Muscle of arm (tissue), 1 donor: ENCODE measurements at regions not wholly inside any gene's neighbourhood (a gene's known extent, or its start where the extent isn't known, plus 50 kb on each side); places are given as distances from the start of the nearest gene placed in this dataset.
"Not testable (repeated sequence)": the region's sequence is repeated elsewhere in the genome, so short reads cannot be mapped to it uniquely, and the experiment has no call there.

Source experiments
- DNase-seq: peaks from one replicate; pipeline ENCODE4 v3.0.0-alpha.2; 2013

DNA sequence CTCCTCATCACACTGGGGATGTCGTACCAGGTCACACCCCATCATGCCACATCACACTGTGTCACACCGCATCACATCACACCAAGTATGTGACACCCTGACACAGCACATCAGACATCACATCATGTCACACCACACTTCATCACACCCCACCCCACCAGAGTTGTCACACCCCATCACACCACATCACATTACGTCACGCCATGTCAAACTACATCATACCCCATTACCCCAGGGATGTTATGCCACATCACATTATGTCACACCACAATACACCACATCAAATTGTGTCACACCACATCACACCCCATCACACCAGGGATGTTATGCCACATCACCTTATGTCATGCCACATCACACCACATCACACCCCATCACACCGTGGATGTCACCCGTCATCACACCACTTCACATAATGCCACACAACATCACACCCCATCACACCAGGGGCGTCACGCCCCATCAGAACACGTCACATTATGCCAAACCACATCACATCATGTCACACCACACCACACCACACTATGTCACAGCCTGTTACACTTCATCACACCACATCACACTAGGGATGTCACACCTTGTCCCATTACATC lies 133.6 kb downstream of the TMEM121 start:
- DNase-seq, result no peak

DNA sequence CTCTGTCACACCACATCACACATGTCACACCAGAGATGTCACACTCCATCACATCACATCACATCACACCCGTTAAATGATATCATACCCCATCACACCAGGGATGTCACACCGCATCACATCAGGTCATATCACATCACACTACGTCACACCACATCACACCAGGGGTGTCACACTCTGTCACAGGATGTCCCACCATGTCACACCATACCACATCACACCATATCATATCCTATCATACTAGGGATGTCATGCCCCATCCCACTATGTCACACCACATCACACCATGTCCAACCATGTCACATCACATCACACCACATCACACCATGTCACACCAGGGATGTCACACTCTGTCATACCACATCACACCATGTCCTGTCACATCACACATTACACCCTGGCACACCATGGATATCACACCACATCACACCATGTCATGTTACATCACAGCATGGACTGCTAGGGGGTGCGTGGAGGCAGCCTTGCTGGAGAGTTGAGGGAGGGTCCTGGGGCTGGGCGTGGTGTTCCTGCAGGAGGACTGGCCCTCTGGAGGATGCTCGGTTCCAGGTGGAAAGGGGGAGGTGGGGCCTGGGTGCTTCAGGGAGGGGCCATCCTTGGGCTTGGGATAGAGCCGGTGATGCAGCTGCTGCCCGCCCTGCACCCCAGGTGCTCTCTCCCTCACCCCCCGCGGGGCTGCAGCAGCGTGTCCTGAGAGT lies 134.6 kb downstream of the TMEM121 start:
- no peak for DNase-seq

DNA sequence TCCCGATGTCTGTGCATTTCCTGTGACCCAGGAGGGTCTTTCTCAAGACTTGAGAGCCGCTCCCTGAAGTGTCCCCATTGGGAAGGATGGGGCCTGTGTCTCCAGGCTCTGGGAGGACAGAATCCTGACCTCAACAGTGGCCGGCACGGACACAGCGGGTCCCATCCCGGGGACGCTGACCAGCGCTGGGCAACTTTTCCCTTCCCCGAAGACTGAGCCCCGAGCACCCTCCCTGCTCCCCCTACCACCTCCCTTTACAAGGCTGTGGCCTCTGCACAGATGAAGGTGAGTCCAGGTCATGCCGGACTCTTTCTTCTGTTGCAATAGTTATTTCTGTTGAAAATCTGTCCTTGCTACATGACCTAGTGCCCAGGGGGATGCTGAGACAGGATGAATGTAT lies 135.7 kb downstream of the TMEM121 start:
- not testable (repeated sequence) for DNase-seq

GRCh38 chr14:105662592-105662991 lies 136.2 kb downstream of the TMEM121 start:
- not testable (repeated sequence) for DNase-seq

DNA sequence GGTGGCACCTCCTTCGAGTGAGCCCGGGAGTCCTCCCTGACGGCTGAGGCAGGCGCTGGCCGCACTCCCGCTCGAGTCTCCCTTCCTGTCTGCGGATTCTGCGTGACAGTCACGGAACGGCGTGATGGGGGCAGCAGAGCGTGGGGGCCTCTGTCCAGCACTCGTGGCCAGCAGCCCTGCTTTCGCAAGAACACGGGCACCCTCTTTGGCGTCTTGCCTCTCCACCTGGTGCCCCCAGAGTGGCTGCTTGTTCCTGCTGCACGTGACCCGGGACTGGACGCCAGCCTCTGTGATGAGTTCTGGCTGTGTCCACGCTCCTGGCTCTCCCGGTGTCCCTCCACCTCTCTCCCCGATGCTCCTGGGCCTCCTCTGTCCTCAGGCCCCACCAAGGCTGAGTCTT lies 136.9 kb downstream of the TMEM121 start:
- DNase-seq, result not testable (repeated sequence)

DNA sequence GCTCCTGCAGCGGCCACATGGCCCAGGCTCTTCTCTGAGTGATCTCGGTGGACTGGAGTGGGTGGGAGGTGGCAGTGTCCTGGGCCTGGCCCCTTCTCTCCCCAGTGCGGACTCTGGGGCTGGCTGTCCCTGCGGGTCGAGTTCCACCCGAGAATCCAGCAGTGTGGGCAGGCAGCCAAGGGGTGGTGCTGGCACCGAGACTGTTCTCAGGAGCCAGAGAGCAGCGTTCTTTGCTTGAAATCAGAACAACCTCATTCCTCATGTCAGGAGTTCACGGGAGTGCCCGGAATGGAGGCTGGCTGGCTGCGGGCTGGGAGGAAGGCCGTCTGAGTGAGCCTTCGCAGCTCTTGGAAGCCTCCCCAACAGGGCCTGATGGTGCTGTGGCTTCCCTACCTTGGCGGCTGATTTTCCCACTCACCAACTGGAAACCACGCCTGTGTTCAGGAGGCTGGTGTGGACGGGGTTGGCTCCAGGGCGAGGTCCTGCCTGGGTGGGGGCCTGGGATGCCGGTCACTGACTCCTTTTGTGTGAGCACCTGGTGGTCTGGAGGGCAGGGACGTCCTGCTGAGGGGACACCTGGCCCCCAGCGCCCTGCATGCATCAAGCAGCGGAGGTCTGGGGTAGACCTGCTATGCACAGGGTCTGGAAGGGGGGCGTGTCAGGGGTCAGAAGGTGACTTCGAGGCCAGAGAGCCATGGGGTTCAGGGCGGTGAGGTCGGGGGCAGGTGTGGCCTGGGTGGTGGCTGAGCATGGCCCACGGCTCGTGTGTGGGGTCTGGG lies 137.6 kb downstream of the TMEM121 start:
- not testable (repeated sequence) for DNase-seq

GRCh38 chr14:105664691-105665090 lies 138.3 kb downstream of the TMEM121 start:
- DNase-seq, result no peak

GRCh38 chr14:105665247-105665950 lies 139.0 kb downstream of the TMEM121 start:
- DNase-seq, result no peak

GRCh38 chr14:105665951-105666277 lies 139.5 kb downstream of the TMEM121 start:
- no peak for DNase-seq

DNA sequence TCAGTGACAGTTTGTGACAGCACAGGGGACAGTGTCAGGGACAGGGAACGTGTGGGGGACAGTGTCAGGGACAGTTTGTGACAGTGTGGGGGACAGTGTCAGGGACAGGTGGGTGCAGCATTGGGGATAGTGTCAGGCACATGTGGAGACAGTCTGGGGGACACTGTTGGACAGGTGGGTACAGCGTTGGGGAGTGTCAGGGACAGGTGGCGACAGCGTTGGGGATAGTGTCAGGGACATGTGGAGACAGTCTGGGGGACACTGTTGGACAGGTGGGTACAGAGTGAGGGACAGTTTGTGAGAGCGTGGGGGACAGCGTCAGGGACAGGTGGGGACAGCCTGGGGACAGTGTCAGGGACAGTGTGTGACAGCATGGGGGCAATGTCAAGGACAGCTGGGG lies 140.0 kb downstream of the TMEM121 start:
- no peak for DNase-seq

DNA sequence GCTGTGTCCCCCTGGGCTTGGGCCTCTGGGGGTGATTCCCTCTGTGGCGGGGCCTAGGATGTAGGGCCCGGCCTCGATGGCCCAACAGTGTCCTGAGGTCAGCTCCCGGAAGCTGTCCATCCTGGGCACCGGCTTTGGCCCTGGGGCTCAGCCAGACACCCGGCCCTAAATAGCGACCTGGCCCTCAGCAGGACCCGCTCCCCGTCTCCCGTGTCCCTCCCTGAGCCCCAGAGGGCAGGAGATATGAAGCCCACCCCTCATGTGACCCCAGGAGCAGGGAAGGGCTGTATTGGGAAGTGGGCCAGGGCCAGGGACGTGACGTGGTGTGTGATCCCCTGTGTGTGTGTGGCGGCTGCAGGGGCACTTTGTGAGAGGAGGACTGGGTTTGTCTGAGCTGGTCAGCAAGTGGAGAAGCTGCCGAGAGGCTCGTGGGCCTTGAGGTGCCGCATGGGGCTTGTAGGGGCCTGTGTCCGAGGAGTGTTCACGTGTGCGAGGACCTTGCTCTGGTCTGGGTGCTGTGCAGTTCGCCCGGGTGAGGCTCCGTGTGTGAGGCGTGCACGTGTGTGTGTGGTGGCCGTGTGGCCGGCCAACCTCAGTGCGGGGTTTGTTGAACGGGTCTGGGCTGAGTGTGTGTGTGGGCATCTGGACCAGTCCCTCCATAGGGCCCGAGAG lies 140.7 kb downstream of the TMEM121 start:
- not testable (repeated sequence) for DNase-seq

- DNase-seq, result not testable (repeated sequence)
These were observed 141.3 kb downstream of the TMEM121 start for GRCh38 chr14:105667663-105668020.

- not testable (repeated sequence) for DNase-seq
These were observed 141.6 kb downstream of the TMEM121 start for GRCh38 chr14:105668021-105668420.

GRCh38 chr14:105668471-105669230 lies 142.3 kb downstream of the TMEM121 start:
- DNase-seq, result not testable (repeated sequence)

DNA sequence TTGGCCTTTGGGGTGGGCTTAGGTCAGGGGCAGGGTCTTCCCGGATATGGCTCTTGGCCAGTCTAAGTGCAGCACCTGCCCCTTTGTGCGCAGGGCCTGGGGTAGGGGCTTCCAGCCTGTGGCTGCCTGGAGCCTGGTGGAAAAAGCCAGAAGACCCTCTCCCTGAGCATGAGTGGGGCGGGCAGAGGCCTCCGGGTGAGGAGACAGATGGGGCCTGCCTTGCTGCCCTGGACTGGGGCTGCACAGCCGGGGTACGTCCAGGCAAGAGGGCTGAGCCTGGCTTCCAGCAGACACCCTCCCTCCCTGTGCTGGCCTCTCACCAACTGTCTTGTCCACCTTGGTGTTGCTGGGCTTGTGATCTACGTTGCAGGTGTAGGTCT lies 142.8 kb downstream of the TMEM121 start:
- DNase-seq, result not testable (repeated sequence)

- DNase-seq, result not testable (repeated sequence)
These were observed 143.3 kb downstream of the TMEM121 start for GRCh38 chr14:105669646-105670045.

DNA sequence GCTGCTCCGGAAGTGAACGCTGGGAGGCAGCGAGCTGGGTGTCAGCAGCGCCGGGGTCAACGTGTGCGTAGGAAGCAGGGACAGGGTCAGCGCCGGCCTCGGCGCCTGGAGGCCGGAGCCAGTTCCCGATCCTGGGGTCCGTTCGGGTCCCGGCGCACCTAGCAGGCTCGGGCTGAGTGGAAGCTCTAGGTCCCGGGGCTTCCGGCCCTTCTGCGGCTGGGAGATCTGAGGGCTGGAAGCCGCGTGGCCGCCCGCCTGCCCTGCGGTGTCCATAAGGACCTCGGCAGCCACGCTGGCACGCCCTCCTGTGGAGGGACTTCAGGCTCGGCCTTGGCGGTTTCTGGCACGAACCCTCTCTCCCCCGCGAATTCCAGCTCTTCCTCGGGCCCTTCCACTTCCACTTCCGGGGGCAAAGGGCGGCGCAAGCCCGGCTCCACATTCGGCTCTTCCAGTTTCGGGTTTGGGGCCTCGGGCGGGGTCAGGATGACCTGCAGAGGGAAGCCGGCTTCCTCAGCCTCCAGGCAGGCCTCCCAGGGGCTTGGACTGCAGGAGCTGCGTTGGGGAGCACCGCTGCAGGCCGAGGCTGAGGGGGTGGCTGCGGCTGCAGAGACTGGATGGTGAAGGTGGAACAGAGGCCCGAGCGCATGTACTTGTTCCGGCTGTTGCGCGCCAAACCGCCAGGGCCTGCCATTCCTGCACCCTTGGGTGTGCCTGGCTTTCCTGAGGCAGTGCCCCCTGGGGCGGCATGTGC lies 146.2 kb downstream of the TMEM121 start:
- not testable (repeated sequence) for DNase-seq

DNA sequence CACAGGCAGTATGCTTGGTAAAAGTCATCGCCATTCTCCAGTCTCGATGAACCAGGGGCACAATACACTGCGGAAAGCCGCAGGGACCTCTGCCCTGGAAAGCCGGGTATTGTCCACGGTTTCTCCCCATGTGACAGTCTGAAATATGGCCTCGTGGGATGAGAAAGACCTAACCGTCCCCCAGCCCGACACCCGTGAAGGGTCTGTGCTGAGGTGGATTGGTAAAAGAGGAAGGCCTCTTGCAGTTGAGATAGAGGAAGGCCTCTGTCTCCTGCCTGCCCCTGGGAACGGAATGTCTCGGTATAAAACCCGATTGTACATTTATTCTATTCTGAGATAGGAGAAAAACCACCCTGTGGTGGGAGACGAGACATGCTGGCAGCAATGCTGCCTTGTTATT lies 149.1 kb downstream of the TMEM121 start:
- DNase-seq, result not testable (repeated sequence)

- not testable (repeated sequence) for DNase-seq
These were observed 149.7 kb downstream of the TMEM121 start for GRCh38 chr14:105675905-105676670.
